ENCODE measurements at regions not wholly inside any gene's neighbourhood (a gene's known extent, or its start where the extent isn't known, plus 50 kb on each side); places are given as distances from the start of the nearest gene placed in this dataset.

DNA sequence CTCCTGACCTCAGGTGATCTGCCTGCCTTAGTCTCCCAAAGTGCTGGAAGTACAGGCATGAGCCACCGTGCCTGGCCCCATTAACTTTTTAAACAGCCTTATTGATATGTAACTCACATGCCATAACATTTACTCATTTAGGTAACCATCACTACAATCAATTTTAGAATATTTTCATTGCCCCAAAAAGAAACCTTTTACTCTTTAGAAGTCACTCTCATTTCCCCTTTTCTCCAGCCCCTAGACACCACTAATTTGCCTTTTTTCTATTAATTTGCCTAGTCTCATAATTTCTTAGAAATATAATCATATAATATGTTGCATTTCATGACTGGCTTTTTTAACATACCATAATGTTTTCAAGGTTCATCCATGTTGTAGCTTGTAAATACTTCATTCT, 57.2 kb upstream of the TACR1 start:
- Histone ChIP-seq H3K27ac (ENCODE audit: insufficient read depth, low read length) (no peak overlapping the region), H3K4me2 (ENCODE audit: extremely low read depth, insufficient read depth, low read length) (no peak overlapping the region), H3K4me3 (replicated peaks in 1 of 4; ENCODE audit: control extremely low read depth in 1 of 4, insufficient read depth in 1 of 4, low read depth in 3 of 4, low read length in 4 of 4) (no peak overlapping the region), H3K36me3 (ENCODE audit: control insufficient read depth, insufficient read depth, low read length) (no peaks in the 10 kb centered on the region), H3K4me1 (ENCODE audit: control insufficient read depth, extremely low read depth, insufficient read depth, low read length) (no peaks in the 10 kb centered on the region), H4K20me1 (ENCODE audit: control insufficient read depth, extremely low read depth, insufficient read depth, low read length) (no peaks in the 10 kb centered on the region), H3K27me3 (ENCODE audit: control insufficient read depth, insufficient read depth, low read length) (no peaks in the 10 kb centered on the region), H3K9me3 (ENCODE audit: control insufficient read depth, insufficient read depth, low read depth, low read length) (no peaks in the 10 kb centered on the region), H2AFZ (ENCODE audit: low read length) (no peak overlapping the region), H3K9ac (ENCODE audit: insufficient read depth, low read length) (no peak overlapping the region), H3K79me2 (ENCODE audit: control insufficient read depth, insufficient read depth, low read length) (no peaks in the 10 kb centered on the region)
- TF ChIP-seq CTCF (conservative IDR thresholded peaks at IDR 0.05 in 1 of 2, IDR thresholded peaks at IDR 0.05 in 1 of 2; ENCODE audit: low read depth in 1 of 2, low read length in 2 of 2), result no peak
- no peak for TF ChIP-seq EZH2 (IDR thresholded peaks at IDR 0.05; ENCODE audit: low read length, missing control alignments)
- DNase-seq (ENCODE audit: low read depth in 2 of 2), result no peak

GRCh38 chr2:75253526-75253925, 54.2 kb upstream of the TACR1 start:
- H4K20me1 ChIP-seq (ENCODE audit: control insufficient read depth, extremely low read depth, insufficient read depth, low read length), result no peaks in the 10 kb centered on the region
- no peaks in the 10 kb centered on the region for H3K9me3 ChIP-seq (ENCODE audit: control insufficient read depth, insufficient read depth, low read depth, low read length)
- H3K4me1 ChIP-seq (ENCODE audit: control insufficient read depth, extremely low read depth, insufficient read depth, low read length), result no peaks in the 10 kb centered on the region
- no peaks in the 10 kb centered on the region for H3K27me3 ChIP-seq (ENCODE audit: control insufficient read depth, insufficient read depth, low read length)
- DNase-seq (ENCODE audit: low read depth in 2 of 2), result peak in 1 of 2 donors; percentile 10
- H3K27ac ChIP-seq (ENCODE audit: insufficient read depth, low read length), result no peak overlapping the region
- no peaks in the 10 kb centered on the region for H3K79me2 ChIP-seq (ENCODE audit: control insufficient read depth, insufficient read depth, low read length)
- H3K4me2 ChIP-seq (ENCODE audit: extremely low read depth, insufficient read depth, low read length), result no peak overlapping the region
- H3K36me3 ChIP-seq (ENCODE audit: control insufficient read depth, insufficient read depth, low read length), result no peaks in the 10 kb centered on the region
- no peak overlapping the region for H3K9ac ChIP-seq (ENCODE audit: insufficient read depth, low read length)
- H3K4me3 ChIP-seq (replicated peaks in 1 of 4; ENCODE audit: control extremely low read depth in 1 of 4, insufficient read depth in 1 of 4, low read depth in 3 of 4, low read length in 4 of 4), result no peak overlapping the region
- TF ChIP-seq EZH2 (IDR thresholded peaks at IDR 0.05; ENCODE audit: low read length, missing control alignments) (no peak), CTCF (conservative IDR thresholded peaks at IDR 0.05 in 1 of 2, IDR thresholded peaks at IDR 0.05 in 1 of 2; ENCODE audit: low read depth in 1 of 2, low read length in 2 of 2) (no peak)
- no peak overlapping the region for H2AFZ ChIP-seq (ENCODE audit: low read length)

DNA sequence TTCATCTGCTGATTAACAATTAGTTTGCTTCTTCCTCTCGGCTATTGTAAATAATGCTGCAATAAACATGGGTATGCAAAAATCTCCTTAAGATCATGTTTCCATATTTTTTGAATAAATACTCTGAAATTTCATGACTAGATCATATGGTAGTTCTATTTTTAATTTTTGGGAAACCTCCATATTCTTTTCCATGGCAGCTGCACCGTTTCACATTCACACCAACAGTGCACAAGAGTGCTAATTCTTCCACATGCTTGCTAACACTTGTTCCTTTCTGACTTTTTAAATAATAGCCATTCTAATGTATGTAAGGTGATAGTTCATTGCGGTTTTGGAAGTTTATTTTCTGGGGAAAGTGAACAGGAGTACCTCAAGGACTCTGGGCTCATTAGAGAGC, 52.6 kb upstream of the TACR1 start:
- Histone ChIP-seq H3K4me2 (ENCODE audit: extremely low read depth, insufficient read depth, low read length) (no peak overlapping the region), H3K9me3 (ENCODE audit: control insufficient read depth, insufficient read depth, low read depth, low read length) (no peaks in the 10 kb centered on the region), H3K27me3 (ENCODE audit: control insufficient read depth, insufficient read depth, low read length) (no peaks in the 10 kb centered on the region), H3K36me3 (ENCODE audit: control insufficient read depth, insufficient read depth, low read length) (no peaks in the 10 kb centered on the region), H4K20me1 (ENCODE audit: control insufficient read depth, extremely low read depth, insufficient read depth, low read length) (no peaks in the 10 kb centered on the region), H3K9ac (ENCODE audit: insufficient read depth, low read length) (no peak overlapping the region), H3K4me3 (replicated peaks in 1 of 4; ENCODE audit: control extremely low read depth in 1 of 4, insufficient read depth in 1 of 4, low read depth in 3 of 4, low read length in 4 of 4) (no peak overlapping the region), H3K79me2 (ENCODE audit: control insufficient read depth, insufficient read depth, low read length) (no peaks in the 10 kb centered on the region), H2AFZ (ENCODE audit: low read length) (no peak overlapping the region), H3K27ac (ENCODE audit: insufficient read depth, low read length) (no peak overlapping the region), H3K4me1 (ENCODE audit: control insufficient read depth, extremely low read depth, insufficient read depth, low read length) (no peaks in the 10 kb centered on the region)
- DNase-seq (ENCODE audit: low read depth in 2 of 2), result no peak
- TF ChIP-seq EZH2 (IDR thresholded peaks at IDR 0.05; ENCODE audit: low read length, missing control alignments) (no peak), CTCF (conservative IDR thresholded peaks at IDR 0.05 in 1 of 2, IDR thresholded peaks at IDR 0.05 in 1 of 2; ENCODE audit: low read depth in 1 of 2, low read length in 2 of 2) (no peak)

Measured in fibroblast of lung (primary cell).